ENCODE measurements at regions not wholly inside any gene's neighbourhood (a gene's known extent, or its start where the extent isn't known, plus 50 kb on each side); places are given as distances from the start of the nearest gene placed in this dataset.

DNA sequence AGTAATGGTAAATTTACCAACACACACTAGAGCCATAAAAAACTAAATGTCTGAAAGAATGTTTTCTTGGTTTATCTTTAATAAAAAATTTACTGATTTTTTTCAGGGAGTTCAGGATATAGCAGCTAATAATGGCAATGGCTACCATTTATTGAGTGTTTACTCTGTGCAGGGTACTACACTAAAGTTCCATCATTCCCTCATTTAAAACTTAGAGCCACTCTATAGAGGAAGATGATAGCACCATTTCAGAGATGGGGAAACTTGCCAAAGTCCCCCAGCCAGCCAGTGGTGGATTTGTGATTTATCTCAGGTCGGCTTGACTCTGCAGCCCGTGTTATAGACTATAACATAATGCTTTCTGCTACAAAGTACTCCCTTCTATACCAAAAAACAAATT lies 86.6 kb downstream of the LSMEM1 start (continued):
- TF ChIP-seq MXI1 (IDR thresholded peaks at IDR 0.05; ENCODE audit: low read depth, low read length): no peak
- TF ChIP-seq EZH2phosphoT487 (IDR thresholded peaks at IDR 0.05; ENCODE audit: borderline replicate concordance, low read depth): no peak
- no peak for TF ChIP-seq TCF12 (IDR thresholded peaks at IDR 0.05)
- no peak for TF ChIP-seq GATA2 (CRISPR knock-in tag; IDR thresholded peaks at IDR 0.05)

DNA sequence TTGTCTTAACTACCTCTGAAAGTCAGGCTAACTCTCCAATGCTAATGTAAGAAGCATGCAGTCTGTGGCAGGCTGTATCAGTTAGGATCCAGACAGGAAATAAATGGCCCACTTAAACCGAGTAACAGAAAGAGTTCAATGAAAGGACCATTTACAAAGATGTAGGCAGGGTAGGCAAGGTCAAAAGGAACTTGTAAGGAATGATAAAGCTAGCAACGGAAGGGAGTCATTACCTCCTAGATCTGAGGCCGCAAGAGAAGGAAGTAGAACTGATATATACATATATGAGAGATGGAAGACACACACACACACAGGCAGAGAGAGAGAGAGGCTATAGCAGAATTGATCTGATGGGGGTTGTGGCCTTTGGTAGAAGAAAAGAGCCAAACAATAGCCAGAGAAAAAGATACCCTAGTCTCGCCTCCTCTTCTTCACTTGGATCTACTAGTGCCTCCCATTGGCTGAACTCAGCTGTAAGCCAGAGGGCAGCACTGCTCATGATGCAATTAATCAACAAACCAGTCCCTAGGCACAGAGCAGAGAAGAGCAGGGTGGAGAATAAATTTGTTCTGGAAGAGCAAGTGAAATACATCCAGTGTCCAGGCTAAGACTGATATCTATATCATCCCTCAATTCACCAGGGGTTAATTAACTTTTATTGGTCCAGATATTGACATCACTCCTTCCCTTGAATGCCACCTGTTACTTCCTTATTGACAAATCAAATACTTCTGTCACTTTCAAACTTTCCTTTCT lies 91.2 kb downstream of the LSMEM1 start:
- POLR2A ChIA-PET: no interaction called here
- Histone ChIP-seq H4K20me1 (ENCODE audit: insufficient read depth) (no peaks in the 10 kb centered on the region), H3K9me3 (no peaks in the 10 kb centered on the region), H3K79me2 (ENCODE audit: insufficient read depth) (no peaks in the 10 kb centered on the region), H3K27me3 (ENCODE audit: insufficient read depth) (no peaks in the 10 kb centered on the region), H2AFZ (ENCODE audit: low read depth) (no peak overlapping the region), H3K9me2 (no peaks in the 10 kb centered on the region), H3K27ac (ENCODE audit: low read depth in 2 of 2, low read length in 1 of 2) (no peak overlapping the region), H3K4me1 (ENCODE audit: control insufficient read depth in 1 of 2, insufficient read depth in 2 of 2, low read depth in 1 of 2, low read length in 1 of 2) (peaks cover 0 to 7% of the 10 kb centered on the region in 2 experiments; a peak in 2 of 4 replicates), H3K9ac (no peak overlapping the region), H3K36me3 (replicated peaks in 1 of 2; ENCODE audit: control insufficient read depth in 1 of 2, insufficient read depth in 2 of 2, low read length in 1 of 2) (no peaks in the 10 kb centered on the region), H3F3A (replicated peaks; ENCODE audit: insufficient read depth) (no peaks in the 10 kb centered on the region), H3K4me3 (ENCODE audit: low read depth in 2 of 2, low read length in 1 of 2) (no peak overlapping the region), H3K4me2 (no peak overlapping the region)
- DNase-seq: no peak
- TF ChIP-seq, protein P1, sequence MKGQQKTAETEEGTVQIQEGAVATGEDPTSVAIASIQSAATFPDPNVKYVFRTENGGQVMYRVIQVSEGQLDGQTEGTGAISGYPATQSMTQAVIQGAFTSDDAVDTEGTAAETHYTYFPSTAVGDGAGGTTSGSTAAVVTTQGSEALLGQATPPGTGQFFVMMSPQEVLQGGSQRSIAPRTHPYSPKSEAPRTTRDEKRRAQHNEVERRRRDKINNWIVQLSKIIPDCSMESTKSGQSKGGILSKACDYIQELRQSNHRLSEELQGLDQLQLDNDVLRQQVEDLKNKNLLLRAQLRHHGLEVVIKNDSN (IDR thresholded peaks at IDR 0.05; ENCODE audit: borderline replicate concordance, low read depth): no peak
- no peak for TF ChIP-seq NFIC (IDR thresholded peaks at IDR 0.05; ENCODE audit: borderline replicate concordance)
- no peak for TF ChIP-seq FOXJ3 (CRISPR knock-in tag; IDR thresholded peaks at IDR 0.05)
- no peak for TF ChIP-seq MXI1 (IDR thresholded peaks at IDR 0.05; ENCODE audit: low read depth, low read length)
- no peak for TF ChIP-seq GABPA (IDR thresholded peaks at IDR 0.05; ENCODE audit: low read depth)
- no peak for TF ChIP-seq MEF2A (IDR thresholded peaks at IDR 0.05; ENCODE audit: borderline replicate concordance, low read depth)
- TF ChIP-seq CHD2 (IDR thresholded peaks at IDR 0.05; ENCODE audit: low read length, partially characterized antibody): no peak
- TF ChIP-seq SMC3 (IDR thresholded peaks at IDR 0.05; ENCODE audit: low read depth, low read length): no peak
- TF ChIP-seq, protein P2, sequence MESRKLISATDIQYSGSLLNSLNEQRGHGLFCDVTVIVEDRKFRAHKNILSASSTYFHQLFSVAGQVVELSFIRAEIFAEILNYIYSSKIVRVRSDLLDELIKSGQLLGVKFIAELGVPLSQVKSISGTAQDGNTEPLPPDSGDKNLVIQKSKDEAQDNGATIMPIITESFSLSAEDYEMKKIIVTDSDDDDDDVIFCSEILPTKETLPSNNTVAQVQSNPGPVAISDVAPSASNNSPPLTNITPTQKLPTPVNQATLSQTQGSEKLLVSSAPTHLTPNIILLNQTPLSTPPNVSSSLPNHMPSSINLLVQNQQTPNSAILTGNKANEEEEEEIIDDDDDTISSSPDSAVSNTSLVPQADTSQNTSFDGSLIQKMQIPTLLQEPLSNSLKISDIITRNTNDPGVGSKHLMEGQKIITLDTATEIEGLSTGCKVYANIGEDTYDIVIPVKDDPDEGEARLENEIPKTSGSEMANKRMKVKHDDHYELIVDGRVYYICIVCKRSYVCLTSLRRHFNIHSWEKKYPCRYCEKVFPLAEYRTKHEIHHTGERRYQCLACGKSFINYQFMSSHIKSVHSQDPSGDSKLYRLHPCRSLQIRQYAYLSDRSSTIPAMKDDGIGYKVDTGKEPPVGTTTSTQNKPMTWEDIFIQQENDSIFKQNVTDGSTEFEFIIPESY (IDR thresholded peaks at IDR 0.05; ENCODE audit: borderline replicate concordance, low read depth): no peak
- TF ChIP-seq, protein P3, sequence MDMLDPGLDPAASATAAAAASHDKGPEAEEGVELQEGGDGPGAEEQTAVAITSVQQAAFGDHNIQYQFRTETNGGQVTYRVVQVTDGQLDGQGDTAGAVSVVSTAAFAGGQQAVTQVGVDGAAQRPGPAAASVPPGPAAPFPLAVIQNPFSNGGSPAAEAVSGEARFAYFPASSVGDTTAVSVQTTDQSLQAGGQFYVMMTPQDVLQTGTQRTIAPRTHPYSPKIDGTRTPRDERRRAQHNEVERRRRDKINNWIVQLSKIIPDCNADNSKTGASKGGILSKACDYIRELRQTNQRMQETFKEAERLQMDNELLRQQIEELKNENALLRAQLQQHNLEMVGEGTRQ (IDR thresholded peaks at IDR 0.05; ENCODE audit: borderline replicate concordance, low read depth, low read length): no peak
- 71% methylated on average over 4 of the region's 4 CpGs for WGBS (ENCODE audit: low lambda C conversion rate)
- CTCF ChIA-PET: interaction anchor here (0.7 to 1.4 kb wide), 3 partner anchors 9 to 106 kb away, joined by 3 to 5 read pairs (median 3); no protein-coding TSS in a partner anchor

Data from SK-N-SH (cell line).